ENCODE measurements at regions not wholly inside any gene's neighbourhood (a gene's known extent, or its start where the extent isn't known, plus 50 kb on each side); places are given as distances from the start of the nearest gene placed in this dataset.
A peak's percentile ranks its signal among the peaks of the same experiment; 100 is the strongest.
"Not testable (repeated sequence)": the region's sequence is repeated elsewhere in the genome, so short reads cannot be mapped to it uniquely, and the experiment has no call there.

DNA sequence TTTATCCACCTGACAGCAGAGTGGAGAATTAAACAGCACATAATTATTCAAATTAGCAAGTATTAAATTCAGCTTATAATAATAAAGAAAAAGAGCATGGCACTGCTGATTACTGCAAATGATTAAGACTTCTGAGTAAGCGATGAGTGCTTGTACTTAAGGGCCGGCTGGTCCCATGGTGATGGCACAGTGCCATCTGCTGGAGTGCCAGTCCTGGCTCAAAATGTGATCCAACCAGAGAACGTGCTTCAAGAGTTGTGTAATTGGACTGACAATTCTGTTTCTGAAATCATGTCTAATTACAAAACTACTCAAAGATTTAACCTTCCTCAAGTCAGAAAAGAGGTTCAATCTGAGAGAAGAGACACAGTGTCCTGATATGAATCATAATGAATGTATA, 181.6 kb upstream of the RGS17 start:
- peak in 1 of 2 donors; percentile 5 for DNase-seq (ENCODE audit: low spot score in 2 of 2)
- no peak for FAIRE-seq

DNA sequence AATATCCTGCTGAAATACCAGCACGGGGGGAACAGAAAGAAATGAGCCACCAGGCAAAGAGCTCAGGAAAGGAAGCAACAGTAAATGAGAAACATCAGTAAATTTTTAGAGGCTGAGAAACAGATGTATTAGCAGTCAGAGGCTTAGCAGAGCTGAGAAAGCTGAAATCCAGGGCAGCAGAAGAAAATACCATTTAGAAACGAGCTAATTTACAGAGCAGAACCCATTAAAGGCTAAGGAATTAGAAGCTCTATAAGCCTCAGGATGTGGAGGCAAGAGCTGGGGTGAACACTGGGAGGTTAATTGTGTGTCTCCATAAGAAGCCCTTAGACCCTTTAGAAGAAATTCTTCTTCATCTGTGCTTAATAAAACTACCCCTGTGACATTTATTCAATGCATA, 178.6 kb upstream of the RGS17 start:
- DNase-seq (ENCODE audit: low spot score in 2 of 2) (no peak), FAIRE-seq (no peak)

DNA sequence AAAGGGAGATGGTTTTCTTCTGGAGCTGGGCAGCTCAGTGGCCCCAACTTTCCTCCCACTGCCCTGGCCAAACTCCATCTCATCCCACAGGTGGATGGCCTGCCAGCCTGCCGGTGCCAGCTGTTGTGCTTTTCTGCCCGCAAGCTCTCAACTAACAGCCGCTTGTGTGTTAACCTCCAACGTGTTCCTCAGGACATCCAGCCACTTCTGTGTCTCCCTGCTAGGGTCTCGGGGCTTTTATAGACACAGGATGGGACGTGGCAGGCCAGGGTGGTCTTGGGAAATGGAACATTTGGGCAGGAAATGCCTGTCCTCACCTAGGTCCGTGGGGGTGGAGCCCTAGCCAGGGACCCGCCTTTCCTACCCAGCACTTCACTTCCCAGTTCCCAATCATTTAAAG, 171.1 kb upstream of the RGS17 start:
- FAIRE-seq (no peak), DNase-seq (ENCODE audit: low spot score in 2 of 2) (no peak)

DNA sequence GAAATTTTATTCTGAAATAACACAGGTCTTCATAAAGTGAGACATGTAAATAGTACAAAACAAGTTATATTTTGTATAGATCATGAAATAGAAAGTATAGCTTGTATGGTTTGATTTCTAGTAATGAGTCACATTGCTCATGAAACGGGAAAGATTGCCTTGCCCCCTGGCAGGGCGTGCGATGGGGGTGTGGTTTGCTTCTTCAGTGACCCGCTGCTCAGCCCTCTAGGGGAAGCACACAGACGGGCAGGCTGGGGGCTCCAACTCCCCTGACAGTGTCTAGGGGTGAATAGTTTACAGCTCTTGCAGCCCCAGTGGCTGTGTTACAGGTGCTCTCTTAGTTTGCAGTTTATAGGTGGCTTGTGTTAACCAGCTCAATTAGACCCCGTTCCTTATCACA, 170.5 kb upstream of the RGS17 start:
- FAIRE-seq (no peak), DNase-seq (ENCODE audit: low spot score in 2 of 2) (no peak)

DNA sequence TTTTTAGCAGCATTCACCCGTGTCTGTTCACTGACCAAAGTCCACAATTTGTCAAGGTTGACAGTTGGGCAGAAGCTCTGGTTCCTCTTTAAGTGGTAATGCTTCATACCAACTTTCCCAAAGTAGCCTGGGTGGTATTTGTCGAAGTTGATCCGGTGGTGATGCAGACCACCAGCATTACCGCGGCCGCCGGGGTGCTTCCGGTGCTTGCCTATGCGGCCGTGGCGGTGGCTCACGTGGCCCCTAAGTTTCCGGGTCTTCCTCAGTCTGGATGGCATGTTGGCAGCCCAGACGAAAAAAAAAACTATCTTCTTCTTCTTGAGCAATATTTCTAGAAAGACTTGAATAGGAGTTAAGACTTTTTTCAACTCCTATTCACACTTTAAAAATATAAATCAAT, 151.4 kb upstream of the RGS17 start:
- FAIRE-seq; DNase-seq (ENCODE audit: low spot score in 2 of 2): not testable (repeated sequence)

DNA sequence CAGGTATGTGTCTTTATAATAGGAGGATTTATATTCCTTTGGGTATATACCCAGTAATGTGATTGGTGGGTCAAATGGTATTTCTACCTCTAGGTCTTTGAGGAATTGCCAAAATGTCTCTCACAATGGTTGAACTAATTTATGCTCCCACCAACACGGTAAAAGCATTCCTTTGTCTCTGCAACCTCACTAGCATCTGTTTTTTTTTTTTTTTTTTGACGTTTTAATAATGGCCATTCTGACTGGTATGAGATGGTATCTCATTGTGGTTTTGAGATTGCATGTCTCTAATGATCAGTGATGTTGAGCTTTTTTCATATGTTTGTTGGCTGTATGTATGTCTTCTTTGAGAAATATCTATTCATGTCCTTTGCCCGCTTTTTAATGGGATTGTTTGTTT, 144.9 kb upstream of the RGS17 start:
- FAIRE-seq (no peak), DNase-seq (ENCODE audit: low spot score in 2 of 2) (no peak)

DNA sequence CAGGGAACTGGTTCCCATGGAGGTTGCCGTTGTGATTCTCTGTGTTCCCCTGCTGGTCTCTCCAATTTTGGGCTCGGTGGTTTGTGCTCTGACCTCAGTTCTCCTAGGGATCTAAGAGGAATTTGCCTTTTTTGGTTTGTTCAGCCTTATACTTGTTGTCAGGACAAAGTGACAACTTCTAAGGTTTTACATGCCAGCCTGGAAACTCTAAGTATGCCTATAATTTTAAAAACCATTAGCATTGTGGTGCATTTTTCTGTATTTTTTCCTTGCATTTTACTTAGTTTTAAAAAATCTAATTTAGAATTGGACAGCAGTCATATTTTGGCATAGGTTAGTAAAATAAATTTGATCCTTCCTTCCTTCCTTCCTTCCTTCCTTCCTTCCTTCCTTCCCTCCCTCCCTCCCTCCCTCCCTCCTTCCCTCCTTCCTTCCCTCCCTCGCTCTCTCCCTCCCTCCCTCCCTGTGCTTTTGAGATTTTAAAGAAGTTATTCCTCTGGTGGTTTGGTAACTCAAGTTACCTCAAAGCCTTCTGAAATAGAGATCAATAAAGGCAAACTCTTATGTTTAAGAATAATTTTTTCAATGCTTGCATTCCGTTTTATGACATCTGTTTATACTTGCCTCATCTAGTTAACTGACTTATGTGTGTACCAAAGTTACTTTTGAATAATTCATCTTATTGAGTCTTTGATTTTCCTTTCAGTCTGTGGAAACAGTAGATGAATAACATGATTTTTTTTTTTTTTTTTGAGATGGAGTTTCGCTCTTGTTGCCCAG, 141.3 kb upstream of the RGS17 start:
- FAIRE-seq (no peak), DNase-seq (ENCODE audit: low spot score in 2 of 2) (no peak)

DNA sequence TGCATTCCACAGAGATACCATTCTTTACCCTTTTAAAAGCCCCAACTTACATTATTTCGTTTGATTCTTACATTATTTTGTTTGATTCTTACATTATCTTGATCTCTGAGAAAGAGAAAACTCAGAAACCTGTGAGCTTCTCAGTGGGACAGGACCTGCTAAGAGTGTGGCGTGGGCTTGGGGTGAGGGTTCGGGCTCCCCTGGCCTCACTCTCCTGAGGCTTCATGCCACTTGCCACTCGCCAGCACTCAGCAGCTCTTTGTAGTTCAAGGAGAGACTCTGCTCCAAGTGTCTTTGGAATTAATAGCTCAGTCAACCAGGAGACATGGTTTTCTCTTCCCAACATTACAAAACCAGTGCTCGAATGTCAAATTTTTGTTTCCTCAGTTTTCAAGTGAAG, 132.4 kb upstream of the RGS17 start:
- no peak for FAIRE-seq
- DNase-seq (ENCODE audit: low spot score in 2 of 2), result no peak

DNA sequence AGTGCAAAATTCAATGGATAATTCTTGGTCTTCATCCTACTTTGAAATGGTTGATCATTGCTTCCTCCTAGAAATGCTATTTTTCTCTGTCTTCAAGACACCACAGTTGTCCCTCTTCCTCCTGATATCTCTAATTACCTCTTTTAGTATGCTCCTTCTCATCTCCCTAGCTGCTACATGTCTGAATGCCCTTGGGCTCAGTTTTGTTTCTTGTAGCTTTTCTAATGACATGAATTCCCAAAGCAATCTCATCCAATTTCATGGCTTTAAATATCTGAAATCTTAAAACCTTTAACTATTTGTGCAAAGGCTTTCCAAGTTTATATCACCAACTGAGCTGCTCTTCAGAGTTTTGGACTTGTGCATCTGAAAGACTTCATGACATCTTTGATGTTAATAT, 120.2 kb upstream of the RGS17 start:
- no peak for DNase-seq (ENCODE audit: low spot score in 2 of 2)
- no peak for FAIRE-seq

DNA sequence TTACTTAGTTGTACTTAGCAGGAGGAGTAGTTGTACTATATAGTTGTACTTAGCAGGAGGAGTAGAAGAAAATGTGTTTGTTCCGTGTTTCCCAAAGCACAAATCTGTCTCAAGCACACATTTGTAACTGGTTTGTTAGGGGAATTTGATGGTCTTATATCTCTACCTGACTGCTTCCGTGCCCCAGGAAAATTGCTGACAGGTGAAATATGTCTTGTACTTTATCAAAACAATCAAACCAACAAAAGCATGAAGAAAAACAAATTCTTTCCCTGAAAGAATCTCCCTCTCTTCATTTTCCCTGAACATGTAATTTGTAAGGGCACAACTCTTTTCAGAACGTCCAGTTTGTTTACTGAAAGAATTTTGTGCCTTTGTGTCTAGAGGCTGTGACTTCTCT, 106.6 kb upstream of the RGS17 start:
- FAIRE-seq, result no peak
- DNase-seq (ENCODE audit: low spot score in 2 of 2), result no peak

DNA sequence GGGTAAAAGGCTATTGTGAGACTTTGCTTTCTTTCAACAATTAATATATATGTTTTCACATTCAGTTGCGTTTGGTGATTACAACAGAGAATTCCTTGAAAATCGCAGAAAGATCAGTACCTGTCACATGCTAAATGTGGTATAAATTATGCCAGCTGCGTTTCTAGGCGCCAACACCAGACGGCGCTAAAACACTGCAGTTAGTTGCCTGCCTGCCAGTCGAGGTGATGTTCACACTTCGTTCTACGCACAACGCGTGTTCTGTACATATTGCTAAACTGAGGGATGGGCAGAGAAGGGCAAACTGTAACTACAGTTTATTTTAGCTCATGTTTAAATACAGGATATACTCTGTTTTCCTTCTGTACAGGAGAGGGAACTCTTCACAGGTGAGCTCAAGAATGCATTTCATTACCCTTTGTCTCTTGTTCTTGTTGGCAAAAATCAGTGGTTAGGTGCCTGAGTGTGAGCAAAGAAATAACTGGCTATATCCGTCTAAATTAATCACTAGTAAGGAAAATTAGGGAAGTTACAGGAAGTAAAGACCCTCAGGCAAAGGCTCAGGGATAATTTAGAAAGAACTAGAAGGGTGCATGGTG, 100.1 kb upstream of the RGS17 start:
- no peak for FAIRE-seq

DNA sequence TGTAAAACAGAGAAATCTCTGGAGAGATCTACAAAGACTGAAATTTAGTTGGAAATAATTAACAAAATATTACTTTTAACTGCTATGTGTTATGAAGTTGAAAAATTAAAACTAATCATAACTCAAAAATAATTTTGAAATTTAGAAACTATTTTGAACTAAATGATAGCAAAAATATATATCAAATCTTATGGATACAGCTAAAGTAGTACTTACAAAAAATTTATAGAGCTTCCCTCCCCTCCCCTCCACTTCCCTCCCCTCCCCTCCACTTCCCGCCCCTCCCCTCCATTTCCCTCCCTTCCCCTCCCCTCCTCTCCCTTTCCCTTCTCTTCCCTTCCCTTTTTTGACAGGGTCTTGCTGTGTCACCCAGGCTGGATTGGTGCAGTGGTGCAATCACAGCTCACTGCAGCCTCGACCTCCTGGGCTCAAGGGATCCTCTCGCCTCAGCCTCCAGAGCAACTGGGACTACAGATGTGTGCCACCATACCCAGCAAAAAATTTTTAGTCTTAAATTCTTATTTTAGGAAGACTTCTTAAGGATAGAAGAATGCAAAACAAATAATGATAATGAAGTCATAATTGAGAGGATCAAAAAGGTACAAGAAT, 87.2 kb upstream of the RGS17 start:
- FAIRE-seq, result no peak
- no peak for DNase-seq (ENCODE audit: low spot score in 2 of 2)

More for the DNA sequence above, 100.1 kb upstream of the RGS17 start:
- peak in 1 of 2 donors; percentile 5 for DNase-seq (ENCODE audit: low spot score in 2 of 2)

DNA sequence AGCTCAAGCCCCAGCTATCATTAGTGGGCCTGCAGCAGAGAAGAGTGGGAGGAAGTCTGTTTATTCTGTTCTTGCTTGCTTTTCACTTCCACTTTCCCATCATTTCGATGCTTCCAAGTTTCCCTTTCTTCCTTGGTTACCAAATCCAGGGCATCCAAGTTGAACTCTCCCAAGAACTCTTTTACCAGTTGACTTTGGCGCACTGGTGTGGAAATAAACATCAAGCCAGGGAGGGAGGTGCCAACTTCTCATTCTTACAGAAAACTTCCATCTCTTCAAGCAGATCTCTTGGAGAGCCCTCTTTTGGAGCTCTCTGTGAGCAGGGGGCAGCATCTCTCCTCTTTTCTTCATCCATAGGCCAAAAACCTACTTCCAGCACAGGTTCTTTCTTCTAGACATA, 85.7 kb upstream of the RGS17 start:
- DNase-seq (ENCODE audit: low spot score in 2 of 2), result no peak
- FAIRE-seq, result no peak

DNA sequence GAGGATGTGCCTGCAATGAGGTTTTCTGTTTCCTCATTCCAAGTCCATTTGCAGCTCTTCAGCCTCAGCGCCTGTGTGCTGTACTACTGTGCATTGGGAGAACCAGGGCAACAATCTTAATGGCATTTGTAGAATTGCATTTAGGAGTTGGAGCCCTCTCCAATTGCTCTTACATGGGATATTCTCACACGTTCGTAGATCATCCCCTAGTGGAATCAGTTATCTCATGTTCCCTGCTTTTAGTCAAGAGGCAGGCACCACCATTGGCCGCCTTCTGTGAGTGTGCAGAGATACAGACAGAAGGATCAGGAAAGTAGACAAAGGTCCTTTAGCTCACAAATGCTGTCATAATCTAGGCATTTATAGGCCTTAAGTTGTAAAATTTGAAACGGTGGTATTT, 84.2 kb upstream of the RGS17 start:
- DNase-seq (ENCODE audit: low spot score in 2 of 2), result no peak
- no peak for FAIRE-seq

DNA sequence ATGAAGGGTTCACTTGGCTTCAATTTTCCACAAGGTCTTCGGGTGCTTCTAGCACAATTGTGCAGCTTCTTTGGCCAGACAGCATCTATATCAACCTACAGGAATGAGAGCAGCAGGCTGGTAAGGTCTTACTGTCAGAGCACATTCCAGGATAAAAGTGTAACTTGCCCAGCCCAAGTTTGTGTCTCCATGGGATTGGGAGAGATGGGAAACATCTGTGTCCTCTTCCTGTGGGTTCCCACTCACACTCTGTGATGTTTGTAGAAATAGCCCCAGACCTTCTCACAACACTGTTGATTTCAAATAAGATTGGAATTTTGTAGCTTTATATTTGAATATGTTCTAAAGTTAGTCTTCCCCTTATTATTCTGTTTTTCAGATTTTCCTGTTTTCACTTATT, 83.4 kb upstream of the RGS17 start:
- no peak for DNase-seq (ENCODE audit: low spot score in 2 of 2)
- no peak for FAIRE-seq

DNA sequence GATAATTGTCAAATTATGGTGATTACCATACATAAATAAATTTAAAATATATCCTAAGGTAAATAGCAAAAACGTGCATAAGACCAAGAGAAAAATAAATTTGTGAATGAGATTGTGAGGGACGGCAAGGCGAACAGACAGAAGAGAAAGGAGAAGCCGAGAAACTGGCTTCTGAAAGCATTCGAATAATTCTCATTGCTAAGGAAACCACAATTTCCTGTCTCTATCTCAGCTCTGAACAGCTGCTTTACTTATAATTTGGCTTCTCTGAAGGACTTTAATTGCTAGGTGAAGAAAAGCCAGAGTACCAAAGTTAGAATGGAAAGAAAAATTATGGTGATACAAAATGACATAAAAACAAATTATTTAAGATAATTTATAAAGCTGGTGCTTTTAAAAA, 79.0 kb upstream of the RGS17 start:
- FAIRE-seq, result no peak
- no peak for DNase-seq (ENCODE audit: low spot score in 2 of 2)

DNA sequence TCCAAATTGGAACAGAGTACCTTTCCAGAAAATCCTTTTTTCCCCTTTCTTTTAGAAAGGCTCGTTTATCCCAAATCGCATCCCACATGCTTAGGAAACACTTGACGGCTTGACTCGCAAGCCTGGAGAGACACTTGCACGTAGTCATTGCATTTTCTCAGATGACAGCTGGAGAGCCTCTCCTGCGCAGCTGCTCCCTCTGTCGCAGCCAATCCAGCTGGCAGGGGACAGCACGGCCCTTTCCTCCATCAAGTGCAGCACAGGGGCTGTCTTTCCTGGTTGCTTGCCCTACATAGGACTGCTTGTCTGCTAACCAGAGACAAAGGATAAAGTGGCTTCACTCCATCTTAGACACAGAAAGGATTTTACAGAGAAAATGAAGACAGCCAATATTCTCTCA, 77.6 kb upstream of the RGS17 start:
- DNase-seq (ENCODE audit: low spot score in 2 of 2) (peak in 1 of 2 donors; percentile 2), FAIRE-seq (no peak)

DNA sequence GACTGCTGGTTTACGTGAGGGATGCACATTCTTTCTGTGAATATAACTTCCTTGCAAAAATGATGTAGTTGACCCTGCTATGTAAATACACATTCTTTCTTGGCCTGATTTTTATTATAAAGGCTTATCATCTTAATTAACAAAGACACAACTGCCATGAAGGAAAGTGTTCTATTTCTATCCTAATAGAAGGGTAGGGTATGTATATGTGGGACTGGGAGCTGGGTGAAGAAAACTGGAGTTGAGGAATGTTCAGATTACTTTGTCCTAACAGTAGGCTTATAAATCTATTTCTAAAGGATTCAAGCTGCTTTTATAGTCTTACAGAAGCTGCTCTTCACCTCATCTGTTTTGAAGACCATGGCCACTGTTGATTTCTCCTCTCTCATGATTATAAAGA, 76.5 kb upstream of the RGS17 start:
- FAIRE-seq (no peak), DNase-seq (ENCODE audit: low spot score in 2 of 2) (no peak)

DNA sequence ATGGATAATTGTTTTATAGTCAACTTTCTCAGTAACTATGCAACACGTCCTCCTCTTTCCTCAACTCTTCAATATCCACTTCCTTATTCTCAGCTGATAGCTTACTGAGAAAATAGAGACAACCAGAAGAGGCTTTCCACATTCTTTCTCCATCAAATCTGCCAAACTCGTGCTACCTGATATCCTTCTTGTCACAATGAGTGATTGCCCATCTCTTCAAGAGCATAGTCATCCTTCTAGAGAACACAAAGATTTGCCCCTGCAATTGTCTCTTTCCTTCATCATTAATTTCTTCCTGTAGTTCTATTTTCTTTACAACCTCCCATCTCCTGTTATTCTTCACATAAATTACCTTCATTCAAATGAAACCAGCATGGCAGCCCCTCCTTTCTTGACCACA, 75.9 kb upstream of the RGS17 start:
- FAIRE-seq (no peak), DNase-seq (ENCODE audit: low spot score in 2 of 2) (no peak)

DNA sequence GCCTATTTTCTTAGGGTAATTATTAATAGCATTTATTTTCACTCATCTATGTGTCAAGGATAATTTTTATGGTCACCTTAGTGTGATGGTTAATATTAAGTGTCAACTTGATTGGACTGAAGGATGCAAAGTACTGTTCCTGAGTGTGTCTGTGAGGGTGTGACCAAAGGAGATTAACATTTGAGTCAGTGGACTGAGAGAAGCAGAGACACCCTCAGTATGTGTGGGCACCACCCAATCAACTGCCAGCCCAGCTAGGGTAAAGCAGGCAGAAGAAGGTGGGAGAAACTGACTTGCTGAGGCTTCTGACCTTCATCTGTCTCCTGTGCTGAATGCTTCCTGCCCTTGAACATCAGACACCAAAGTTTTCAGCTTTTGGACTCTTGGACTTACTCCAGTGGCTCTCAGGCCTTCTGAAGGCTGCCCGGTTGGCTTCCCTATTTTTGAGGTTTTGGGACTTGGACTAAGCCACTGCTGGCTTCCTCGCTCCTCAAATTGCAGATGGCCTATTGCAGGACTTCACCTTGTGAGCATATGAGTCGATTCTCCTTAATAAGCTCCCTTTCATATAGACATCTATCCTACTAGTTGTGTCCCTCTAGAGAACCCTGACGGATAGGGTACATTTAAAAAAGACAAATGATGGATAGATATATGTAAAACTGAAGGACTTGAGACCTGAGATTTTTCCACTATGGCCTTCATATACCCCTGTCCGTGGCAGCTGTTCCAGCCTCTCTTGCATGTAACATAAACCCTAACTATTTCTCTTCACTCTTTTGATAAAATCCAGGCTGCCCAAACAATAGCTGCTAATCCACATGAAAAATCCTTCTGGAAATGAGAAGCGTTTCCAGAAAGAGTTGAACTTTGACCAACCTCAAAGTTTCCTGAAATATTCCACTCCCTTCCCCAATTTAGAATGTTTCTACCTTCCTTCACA, 62.1 kb upstream of the RGS17 start:
- DNase-seq (ENCODE audit: low spot score in 2 of 2), result no peak
- FAIRE-seq, result no peak

DNA sequence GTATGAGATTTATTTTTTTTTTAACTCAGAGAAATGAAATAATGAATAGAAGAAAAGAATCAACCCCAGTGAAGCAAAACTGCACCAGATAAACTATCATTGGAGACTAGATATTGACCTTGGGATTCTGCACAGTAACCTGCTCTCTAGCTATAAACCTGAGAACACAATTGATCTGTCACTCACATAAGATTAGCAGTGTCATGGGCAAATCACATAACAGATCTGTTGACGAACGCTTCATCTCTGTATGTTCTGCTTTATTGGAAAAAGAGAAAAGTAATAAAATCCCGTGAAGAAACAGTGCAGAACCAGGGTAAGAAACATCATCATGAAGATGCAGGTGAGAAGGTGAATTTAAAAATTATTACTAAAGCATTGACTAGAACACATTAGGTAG, 52.8 kb upstream of the RGS17 start:
- DNase-seq (ENCODE audit: low spot score in 2 of 2) (no peak), FAIRE-seq (no peak)

Measured in frontal cortex (tissue), 3 donors.